Activated naive CD8-positive, alpha-beta T cell (primary cell): ENCODE measurements at regions not wholly inside any gene's neighbourhood (a gene's known extent, or its start where the extent isn't known, plus 50 kb on each side); places are given as distances from the start of the nearest gene placed in this dataset.
"Not testable (repeated sequence)": the region's sequence is repeated elsewhere in the genome, so short reads cannot be mapped to it uniquely, and the experiment has no call there.

Source experiments
- H3K27ac Mint-ChIP-seq: one replicate; pipeline ENCODE4 v1.8.0; 2021; ENCODE audit warnings: mixed read lengths
- H3K27me3 Mint-ChIP-seq: one replicate; pipeline ENCODE4 v1.8.0; 2021; ENCODE audit warnings: mixed read lengths
- H3K36me3 Mint-ChIP-seq: one replicate; pipeline ENCODE4 v1.8.0; 2021; ENCODE audit warnings: mixed read lengths
- H3K4me1 Mint-ChIP-seq: one replicate; pipeline ENCODE4 v1.8.0; 2021; ENCODE audit warnings: low read depth, mixed read lengths
- H3K4me3 Mint-ChIP-seq: one replicate; pipeline ENCODE4 v1.8.0; 2021; ENCODE audit warnings: mild to moderate bottlenecking, mixed read lengths
- H3K9me3 Mint-ChIP-seq: one replicate; pipeline ENCODE4 v1.8.0; 2021; ENCODE audit warnings: low read depth, mixed read lengths

DNA sequence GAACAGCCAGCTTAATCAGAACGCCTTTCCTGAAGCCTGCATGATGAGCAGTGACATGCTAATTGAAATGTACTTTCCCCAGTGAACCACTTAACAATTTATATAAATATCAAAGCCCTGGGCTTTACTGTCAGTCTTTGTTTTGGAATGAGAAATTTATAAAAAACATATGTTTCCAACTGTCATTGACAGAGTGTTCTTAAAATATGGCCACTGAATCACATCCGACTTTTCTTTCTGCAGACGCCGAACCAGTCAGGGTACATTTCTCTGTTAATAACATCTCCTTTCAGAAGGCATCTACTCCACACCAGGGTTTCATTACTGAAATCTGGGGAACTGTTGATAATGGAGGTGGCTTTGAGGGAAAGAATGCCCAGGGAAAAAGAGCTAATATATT is 343.7 kb downstream of the INSIG2 start:
- H3K36me3 Mint-ChIP-seq = no peaks in the 10 kb centered on the region

DNA sequence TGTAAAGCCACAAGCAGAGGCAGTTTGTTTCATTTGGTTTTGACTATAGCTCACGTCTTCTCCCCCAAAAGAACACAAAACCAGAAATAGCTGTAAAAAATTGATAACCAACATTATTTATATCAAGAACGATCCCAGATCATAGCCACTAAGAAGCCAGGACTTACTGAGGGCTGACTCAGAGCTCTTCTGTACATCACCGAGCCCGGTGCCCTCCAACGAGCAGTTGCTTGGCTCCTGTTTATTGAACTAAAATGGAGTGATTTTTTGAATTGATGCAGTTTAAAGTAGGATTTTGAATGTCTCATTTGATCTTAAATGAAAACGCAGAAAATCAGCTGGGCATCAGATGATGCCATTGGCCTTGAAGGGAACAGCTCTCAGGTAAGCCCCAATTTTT is 343.3 kb downstream of the INSIG2 start:
- H3K4me1 Mint-ChIP-seq = no peaks in the 10 kb centered on the region
- H3K9me3 Mint-ChIP-seq = no peaks in the 10 kb centered on the region
- H3K4me3 Mint-ChIP-seq = no peak overlapping the region
- H3K27me3 Mint-ChIP-seq = peaks cover 11% of the 10 kb centered on the region
- H3K27ac Mint-ChIP-seq = no peak overlapping the region
- no peaks in the 10 kb centered on the region for H3K36me3 Mint-ChIP-seq

More for the DNA sequence above, 343.7 kb downstream of the INSIG2 start:
- Mint-ChIP-seq H3K4me3 (no peak overlapping the region), H3K4me1 (no peaks in the 10 kb centered on the region), H3K9me3 (no peaks in the 10 kb centered on the region), H3K27me3 (peaks cover 11% of the 10 kb centered on the region), H3K27ac (no peak overlapping the region)

DNA sequence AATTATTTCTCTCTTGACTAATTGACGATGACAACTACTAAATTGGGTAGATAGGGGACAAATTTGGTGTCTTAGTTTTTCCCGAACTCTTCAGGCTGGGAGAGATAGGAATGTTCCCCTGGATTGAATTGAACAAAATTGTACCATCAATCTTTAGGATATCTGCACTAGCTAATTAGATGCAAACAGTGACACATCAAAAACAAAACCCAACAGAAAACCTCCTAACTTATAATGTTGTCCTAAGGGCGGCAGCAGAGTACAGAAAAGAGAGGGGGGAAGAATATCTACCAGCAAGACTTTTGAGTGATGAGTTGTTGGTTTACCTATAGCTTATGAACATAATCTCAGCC is 342.9 kb downstream of the INSIG2 start:
- Mint-ChIP-seq H3K27ac (no peak overlapping the region), H3K4me1 (no peaks in the 10 kb centered on the region), H3K4me3 (no peak overlapping the region), H3K27me3 (peaks cover 14% of the 10 kb centered on the region), H3K36me3 (no peaks in the 10 kb centered on the region), H3K9me3 (no peaks in the 10 kb centered on the region)

DNA sequence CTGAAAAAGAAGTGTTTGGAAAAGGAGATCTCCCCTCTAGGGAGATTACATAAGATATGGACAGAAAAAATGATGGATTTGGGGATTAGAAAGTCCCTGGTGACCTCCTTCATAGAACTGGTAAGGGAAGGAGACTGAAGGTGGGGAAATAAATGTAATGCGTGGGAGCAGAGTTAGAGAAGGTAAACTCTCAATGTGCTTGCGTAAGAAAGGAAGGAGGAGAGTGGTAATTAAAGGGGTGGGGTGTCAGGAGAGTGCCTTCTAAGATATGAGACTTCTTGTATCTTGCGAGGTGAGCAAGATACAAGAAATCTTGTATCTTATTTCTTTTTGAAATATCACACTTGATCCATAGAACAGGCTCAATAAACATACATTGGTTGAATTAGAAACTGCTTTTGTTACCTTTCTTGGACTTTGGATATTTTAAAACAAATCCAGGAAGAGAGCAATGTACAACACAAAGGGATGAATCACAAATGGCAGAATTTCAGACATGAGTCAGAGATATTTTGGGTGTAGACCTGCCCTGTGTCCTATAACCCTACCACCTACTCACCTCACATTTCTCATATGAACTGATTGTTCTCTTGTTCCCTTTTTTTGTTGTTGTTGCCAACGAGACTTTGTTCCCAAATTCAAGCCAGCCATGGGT is 342.4 kb downstream of the INSIG2 start:
- Mint-ChIP-seq H3K4me1 (no peaks in the 10 kb centered on the region), H3K4me3 (no peak overlapping the region), H3K27ac (no peak overlapping the region), H3K36me3 (no peaks in the 10 kb centered on the region), H3K9me3 (no peaks in the 10 kb centered on the region), H3K27me3 (peaks cover 14% of the 10 kb centered on the region)

DNA sequence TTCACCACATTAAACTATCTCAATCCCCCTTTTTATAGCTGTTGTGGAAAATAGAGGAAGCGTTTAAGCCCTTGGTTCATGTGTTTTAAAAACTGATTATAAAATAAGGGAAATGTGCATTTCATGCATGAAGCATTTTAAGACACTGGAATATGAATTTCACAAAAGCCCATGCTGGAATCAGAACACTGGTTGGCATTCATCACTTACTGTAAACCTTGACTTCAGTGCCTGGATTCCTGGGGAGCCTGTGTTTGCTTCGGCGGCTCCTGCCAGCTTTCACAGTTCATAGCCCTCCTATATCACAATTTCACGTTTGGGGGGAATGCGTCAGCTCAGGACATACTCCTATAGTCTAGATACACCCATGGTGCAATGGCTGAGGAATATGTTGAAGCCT is 336.9 kb downstream of the INSIG2 start:
- Mint-ChIP-seq H3K9me3 (peaks cover 5% of the 10 kb centered on the region), H3K27me3 (peaks cover 11% of the 10 kb centered on the region), H3K4me3 (no peak overlapping the region), H3K4me1 (no peaks in the 10 kb centered on the region), H3K36me3 (no peaks in the 10 kb centered on the region), H3K27ac (no peak overlapping the region)

DNA sequence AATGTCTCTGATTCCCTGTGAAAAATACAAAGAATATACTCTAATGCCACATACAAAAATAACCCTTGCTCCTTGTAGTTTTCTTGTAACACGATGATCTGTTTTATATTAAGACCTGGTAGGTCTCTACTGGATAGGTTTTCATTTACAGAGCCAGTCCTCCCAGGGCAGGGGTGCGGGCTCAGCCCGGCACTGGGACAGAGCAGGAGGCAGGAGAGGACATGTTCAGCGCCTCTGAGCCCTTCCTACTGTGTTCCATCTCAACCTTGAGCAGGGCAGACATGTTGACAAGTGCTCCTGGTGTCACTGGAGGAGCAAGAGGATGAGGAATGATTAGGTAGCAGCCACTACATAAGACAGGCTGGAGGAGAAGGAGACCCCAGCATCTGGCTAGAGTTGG is 335.5 kb downstream of the INSIG2 start:
- Mint-ChIP-seq H3K27me3 (peaks cover 9% of the 10 kb centered on the region), H3K4me1 (no peaks in the 10 kb centered on the region), H3K36me3 (no peaks in the 10 kb centered on the region), H3K4me3 (no peak overlapping the region), H3K27ac (no peak overlapping the region), H3K9me3 (peaks cover 5% of the 10 kb centered on the region)

DNA sequence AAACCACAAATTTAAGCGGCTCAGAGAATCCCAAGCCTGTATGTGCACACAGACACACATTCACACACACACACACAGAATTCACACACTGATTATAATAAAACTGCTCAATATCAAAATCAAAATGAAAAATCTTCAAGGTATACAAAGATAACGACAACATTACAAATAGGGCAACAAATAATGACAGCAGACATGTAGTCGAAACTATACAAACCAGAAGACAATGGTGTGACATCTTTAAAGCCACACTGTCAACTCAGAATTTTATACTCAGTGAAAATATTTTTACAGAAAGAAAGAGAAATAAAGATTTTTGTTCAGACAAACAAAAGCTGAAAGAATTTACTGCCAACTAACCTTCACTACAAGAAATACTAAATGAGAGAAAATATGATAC is 333.4 kb downstream of the INSIG2 start:
- H3K4me1 Mint-ChIP-seq = no peaks in the 10 kb centered on the region
- H3K36me3 Mint-ChIP-seq = no peaks in the 10 kb centered on the region
- H3K4me3 Mint-ChIP-seq = no peak overlapping the region
- H3K9me3 Mint-ChIP-seq = peaks cover 5% of the 10 kb centered on the region
- H3K27me3 Mint-ChIP-seq = peaks cover 8% of the 10 kb centered on the region
- H3K27ac Mint-ChIP-seq = no peak overlapping the region

DNA sequence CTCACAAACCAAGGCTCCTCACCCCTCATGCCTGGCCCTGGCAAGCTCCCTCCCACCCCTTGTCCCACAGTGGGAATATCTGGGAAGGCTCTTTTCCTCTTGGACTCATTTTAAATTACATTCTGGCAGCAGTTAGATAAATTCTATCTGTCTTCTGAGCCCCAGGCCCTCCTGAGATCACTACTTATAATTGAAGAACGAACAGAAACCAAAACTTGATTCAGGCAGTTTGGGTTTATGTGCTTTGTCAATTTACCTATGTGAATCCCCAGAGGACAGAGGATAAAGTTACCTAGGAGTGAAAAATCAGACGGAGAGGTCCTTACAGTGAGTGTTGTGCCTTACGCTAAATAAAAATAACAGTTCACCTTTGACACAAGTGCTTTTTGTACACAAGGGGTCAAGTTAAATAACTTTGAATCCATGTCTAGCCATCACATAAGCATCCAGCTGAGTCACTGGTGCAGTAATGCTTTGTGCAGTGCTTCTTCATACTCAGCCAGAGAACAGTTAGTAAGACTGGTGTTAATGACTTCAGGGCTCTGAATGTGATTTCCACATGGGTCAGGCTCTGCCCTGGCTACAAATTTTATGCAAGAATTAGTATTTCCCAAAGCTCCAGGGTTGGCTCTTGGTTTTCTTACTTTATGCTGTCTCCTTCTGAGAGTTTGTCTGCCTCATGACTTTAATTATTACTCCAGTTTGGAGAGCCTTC is 329.3 kb downstream of the INSIG2 start:
- Mint-ChIP-seq H3K4me3 (no peak overlapping the region), H3K9me3 (peaks cover 5% of the 10 kb centered on the region), H3K4me1 (no peaks in the 10 kb centered on the region), H3K27ac (no peak overlapping the region), H3K27me3 (peaks cover 8% of the 10 kb centered on the region), H3K36me3 (no peaks in the 10 kb centered on the region)

DNA sequence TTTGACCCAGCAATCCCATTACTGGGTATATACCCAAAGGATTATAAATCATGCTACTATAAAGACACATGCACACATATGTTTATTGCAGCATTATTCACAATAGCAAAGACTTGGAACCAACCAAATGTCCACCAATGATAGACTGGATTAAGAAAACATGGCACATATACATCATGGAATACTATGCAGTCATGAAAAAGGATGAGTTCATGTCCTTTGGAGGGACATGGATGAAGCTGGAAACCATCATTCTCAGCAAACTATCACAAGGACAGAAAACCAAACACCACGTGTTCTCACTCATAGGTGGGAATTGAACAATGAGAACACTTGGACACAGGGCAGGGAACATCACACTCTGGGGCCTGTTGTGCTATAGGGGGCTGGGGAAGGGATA is 326.9 kb downstream of the INSIG2 start:
- H3K36me3 Mint-ChIP-seq = not testable (repeated sequence)

DNA sequence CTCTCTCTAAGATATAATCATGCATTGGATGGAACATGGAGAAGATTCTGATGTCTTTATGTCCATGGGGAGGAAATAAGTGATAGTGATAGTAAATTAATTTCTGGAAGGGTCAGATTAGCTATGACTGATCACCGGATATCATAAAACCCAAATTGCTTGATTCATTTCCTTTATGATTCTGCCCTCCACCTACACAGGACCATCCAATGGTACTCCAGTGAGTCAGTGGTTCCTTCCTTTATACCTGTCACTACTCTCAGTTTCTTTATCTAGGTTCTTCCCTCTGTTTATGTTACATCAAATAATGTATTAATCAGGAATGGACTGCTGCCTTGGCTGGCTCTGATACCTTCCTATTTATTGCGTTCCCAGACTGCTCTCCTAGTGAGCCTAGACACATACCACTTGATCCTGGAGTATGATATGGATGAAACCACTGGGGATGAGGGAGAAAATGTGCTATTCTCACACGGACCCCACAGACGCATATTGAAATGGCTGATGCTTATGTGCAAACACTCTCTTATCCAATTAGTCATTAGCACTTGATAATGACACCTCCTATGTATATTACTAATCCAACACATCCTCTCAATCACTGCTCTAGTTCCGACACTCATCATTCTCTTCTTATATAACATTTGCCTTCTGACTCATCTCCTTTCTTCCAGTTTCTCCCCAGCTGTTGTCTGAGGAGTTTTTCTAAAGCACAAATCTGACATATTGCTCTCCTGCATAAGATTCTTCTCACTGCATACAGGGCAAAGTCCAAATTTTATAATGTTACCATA is 315.6 kb downstream of the INSIG2 start:
- Mint-ChIP-seq H3K27ac (no peak overlapping the region), H3K27me3 (peaks cover 10% of the 10 kb centered on the region), H3K9me3 (no peaks in the 10 kb centered on the region), H3K36me3 (no peaks in the 10 kb centered on the region), H3K4me3 (no peak overlapping the region), H3K4me1 (no peaks in the 10 kb centered on the region)

More for the DNA sequence above, 326.9 kb downstream of the INSIG2 start:
- not testable (repeated sequence) for H3K4me1 Mint-ChIP-seq, H3K27ac Mint-ChIP-seq, H3K4me3 Mint-ChIP-seq, H3K9me3 Mint-ChIP-seq, H3K27me3 Mint-ChIP-seq

DNA sequence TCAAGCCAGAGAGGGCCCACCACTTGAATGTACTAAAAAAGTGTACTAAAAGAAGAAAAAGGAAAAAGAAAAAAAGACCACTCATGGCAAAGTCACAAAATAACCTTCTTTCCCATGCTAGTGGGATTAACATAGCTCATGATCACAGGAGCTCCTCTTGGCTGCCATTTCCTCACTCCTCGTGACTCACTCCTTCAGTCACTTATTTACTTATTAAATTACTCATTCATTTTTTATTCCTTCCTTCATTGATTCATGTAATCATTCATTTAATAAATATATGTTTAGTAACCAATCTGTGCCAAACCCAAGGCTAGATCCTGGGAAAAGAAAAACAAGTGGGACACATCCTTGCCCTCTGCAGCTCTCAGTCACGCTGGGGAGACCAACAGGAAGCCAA is 300.5 kb downstream of the INSIG2 start:
- H3K9me3 Mint-ChIP-seq = peaks cover 6% of the 10 kb centered on the region
- H3K27me3 Mint-ChIP-seq = no peaks in the 10 kb centered on the region
- H3K4me1 Mint-ChIP-seq = no peaks in the 10 kb centered on the region
- no peaks in the 10 kb centered on the region for H3K36me3 Mint-ChIP-seq
- no peak overlapping the region for H3K27ac Mint-ChIP-seq
- no peak overlapping the region for H3K4me3 Mint-ChIP-seq

DNA sequence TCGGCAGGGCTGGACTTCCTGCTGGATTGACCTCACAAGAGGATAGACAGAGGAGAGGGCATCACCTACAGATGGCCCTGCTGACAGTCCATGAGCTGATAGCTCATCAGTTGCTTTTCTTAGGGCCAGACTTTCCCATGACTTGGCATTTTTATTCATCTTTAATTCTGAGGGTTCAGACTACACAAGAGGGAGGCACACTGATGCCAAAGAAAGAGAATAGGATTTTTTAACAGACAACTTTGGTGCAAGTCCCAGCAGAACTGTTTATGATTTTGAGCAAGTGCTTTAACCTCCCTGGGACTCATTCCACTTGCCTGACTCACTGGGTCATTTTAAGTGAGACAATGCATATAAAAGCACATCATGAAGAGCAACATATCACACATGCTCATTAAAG is 299.2 kb downstream of the INSIG2 start:
- Mint-ChIP-seq H3K4me1 (no peaks in the 10 kb centered on the region), H3K27me3 (peaks cover 2% of the 10 kb centered on the region), H3K36me3 (no peaks in the 10 kb centered on the region), H3K27ac (no peak overlapping the region), H3K4me3 (no peak overlapping the region), H3K9me3 (peaks cover 6% of the 10 kb centered on the region)

DNA sequence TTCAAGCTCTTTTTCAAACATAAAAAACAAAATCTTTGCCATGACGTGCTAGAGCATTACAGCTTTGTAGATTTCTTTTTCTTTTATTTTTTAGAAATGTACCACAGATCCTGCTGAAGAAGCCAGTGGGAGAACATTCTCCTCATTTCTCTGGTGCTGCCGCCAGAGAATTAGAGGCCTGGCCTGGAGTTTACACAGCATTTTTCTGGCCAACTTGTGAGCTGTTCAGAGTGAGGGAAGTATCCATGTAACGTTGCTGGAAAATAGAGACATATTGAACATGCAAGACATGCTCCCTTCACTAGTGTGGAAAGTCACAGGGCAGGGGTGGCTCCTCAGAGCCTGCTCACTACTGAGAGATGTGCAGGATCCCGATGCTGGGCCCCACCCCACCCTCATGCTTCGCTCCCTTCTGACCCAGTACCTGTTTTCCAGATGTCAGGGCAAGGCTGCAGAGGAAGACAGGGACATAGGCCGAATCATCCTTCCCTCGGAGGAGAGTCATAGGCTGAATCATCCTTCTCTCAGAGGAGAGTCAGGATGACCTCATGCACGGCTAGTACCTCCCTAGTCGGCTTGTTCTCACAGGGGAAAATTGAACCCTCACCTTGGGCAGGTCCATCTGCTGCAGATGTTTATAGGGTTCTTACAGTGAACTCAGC is 298.5 kb downstream of the INSIG2 start:
- no peaks in the 10 kb centered on the region for H3K36me3 Mint-ChIP-seq
- no peak overlapping the region for H3K4me3 Mint-ChIP-seq
- peaks cover 6% of the 10 kb centered on the region for H3K9me3 Mint-ChIP-seq
- no peak overlapping the region for H3K27ac Mint-ChIP-seq
- H3K4me1 Mint-ChIP-seq = no peaks in the 10 kb centered on the region
- peaks cover 2% of the 10 kb centered on the region for H3K27me3 Mint-ChIP-seq

DNA sequence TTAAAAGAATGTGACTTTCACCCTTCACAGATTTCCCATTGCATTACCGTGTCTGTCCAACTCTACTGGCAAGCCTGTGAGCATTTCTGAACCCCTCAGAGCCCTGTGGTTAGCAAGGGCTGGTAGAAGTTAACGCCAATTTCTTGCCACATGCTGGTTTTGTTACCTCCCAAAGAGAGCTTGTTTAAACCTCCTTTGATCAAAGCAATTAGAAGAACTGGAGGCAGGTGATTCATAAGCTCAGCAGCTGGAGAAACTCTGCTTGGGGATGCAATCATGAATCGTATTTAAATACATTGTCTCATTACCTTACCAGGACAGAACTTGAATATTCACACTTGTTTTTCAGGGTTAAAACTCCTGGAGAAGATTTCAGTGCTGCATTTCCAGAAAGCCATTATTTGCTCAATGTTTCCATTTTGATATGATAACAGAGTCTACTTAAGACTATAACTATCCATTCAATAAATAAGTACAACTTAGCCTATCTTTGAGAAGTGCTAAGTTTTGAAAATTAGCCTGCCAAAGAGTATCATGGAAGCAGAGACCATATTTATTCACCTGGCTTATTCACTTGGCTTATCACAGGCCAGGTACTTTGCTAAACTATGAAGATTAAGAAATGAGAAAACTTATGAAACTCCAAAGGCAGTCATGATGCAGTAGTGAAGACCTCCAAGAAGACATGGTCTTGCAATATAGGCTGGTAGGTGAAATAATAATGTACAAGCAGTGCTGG is 292.8 kb downstream of the INSIG2 start:
- no peaks in the 10 kb centered on the region for H3K4me1 Mint-ChIP-seq
- no peaks in the 10 kb centered on the region for H3K36me3 Mint-ChIP-seq
- H3K27ac Mint-ChIP-seq = no peak overlapping the region
- H3K9me3 Mint-ChIP-seq = no peaks in the 10 kb centered on the region
- H3K27me3 Mint-ChIP-seq = peaks cover 8% of the 10 kb centered on the region
- no peak overlapping the region for H3K4me3 Mint-ChIP-seq
